GM12874 (cell line): ENCODE measurements at regions not wholly inside any gene's neighbourhood (a gene's known extent, or its start where the extent isn't known, plus 50 kb on each side); places are given as distances from the start of the nearest gene placed in this dataset.

ENCODE experiments used
- TF ChIP-seq, protein P1 (sequence below): IDR thresholded peaks from 2 replicates; pipeline ENCODE4 v1.5.1; 2011; ENCODE audit warnings: low read depth, mild to moderate bottlenecking, control low read depth, low read length, moderate library complexity; ENCODE audit not compliant: insufficient read depth

DNA sequence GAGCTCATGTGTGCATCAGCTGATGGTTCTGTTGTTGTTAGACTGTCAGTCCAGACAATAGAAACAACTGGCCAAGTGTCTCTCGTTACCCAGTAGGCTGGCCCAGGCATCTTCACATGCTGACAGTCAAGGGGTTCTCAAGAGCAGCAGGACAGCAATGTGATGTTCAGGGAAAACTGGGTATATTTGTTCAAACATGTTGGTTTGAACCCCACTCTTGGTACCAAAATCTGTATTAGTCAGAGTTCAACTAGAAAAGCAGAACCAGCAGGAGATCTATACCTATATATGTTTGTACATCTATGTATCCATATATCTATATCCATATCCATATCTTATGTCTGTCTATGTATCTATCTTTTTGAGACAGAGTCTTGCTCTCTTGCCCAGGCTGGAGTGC is 108.1 kb downstream of the LRRC70 start:
- TF ChIP-seq, protein P1, sequence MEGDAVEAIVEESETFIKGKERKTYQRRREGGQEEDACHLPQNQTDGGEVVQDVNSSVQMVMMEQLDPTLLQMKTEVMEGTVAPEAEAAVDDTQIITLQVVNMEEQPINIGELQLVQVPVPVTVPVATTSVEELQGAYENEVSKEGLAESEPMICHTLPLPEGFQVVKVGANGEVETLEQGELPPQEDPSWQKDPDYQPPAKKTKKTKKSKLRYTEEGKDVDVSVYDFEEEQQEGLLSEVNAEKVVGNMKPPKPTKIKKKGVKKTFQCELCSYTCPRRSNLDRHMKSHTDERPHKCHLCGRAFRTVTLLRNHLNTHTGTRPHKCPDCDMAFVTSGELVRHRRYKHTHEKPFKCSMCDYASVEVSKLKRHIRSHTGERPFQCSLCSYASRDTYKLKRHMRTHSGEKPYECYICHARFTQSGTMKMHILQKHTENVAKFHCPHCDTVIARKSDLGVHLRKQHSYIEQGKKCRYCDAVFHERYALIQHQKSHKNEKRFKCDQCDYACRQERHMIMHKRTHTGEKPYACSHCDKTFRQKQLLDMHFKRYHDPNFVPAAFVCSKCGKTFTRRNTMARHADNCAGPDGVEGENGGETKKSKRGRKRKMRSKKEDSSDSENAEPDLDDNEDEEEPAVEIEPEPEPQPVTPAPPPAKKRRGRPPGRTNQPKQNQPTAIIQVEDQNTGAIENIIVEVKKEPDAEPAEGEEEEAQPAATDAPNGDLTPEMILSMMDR: no peak

- TF ChIP-seq, protein P1: no peak
Measured at GRCh38 chr5:62685221-62685620, 106.6 kb downstream of the LRRC70 start.

DNA sequence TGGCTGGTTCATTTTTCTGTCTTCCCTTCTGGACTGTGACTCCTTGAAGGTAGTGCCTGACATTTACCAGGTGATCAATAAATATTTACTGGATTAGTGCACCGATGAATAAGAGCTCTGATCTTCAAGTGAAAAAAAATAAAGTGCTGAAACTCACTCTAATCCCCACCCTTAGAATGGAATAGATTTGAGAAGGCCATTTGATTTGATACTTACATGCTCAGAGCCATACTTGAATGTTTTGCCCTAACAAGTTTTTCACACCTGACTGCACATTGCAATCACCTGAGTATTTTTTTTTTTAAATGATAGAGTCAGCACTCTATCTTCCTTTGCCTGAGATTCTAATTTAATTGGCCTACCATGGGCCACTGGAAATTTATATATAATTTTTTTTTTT is 105.7 kb downstream of the LRRC70 start:
- TF ChIP-seq, protein P1: no peak

- TF ChIP-seq, protein P1: no peak
Measured at GRCh38 chr5:62682059-62682458, 103.4 kb downstream of the LRRC70 start.

DNA sequence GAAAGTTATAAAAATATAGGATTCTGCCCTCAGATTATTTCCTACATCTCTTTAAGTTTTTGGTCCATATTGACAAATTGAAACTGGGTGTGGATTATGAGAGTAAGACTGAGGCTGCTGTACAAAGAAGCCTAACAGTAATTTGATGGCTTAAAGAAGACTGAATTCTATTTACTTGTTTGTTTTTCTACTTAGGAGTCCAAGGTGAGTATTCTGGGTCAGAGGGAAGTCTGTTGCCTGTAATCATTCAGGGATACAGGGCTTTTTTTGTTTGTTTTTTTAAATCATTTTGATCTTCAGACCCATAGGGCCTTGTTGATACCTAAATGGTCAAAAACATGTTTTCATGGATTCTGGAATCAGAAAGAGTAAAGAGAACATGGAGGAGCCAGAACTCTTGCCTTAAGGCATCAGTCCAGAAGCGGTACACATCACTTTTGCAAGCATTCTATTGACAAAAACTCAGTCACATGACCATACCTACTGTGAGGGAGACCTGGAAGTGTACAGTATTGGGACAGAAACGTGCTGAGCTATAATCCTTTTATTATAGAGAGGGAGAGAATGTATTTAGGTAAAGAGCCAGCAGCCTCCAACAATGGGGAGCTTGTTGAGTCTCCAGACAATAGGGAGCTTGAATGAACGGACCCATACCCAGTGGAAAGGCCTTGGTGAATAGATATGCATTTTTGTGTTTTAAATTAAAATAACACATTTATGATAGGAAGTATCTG is 102.7 kb downstream of the LRRC70 start:
- TF ChIP-seq, protein P1: no peak

GRCh38 chr5:62680121-62680520 is 101.5 kb downstream of the LRRC70 start:
- TF ChIP-seq, protein P1: no peak
